NB4 (cell line): ENCODE measurements at regions not wholly inside any gene's neighbourhood (a gene's known extent, or its start where the extent isn't known, plus 50 kb on each side); places are given as distances from the start of the nearest gene placed in this dataset.
A peak's percentile ranks its signal among the peaks of the same experiment; 100 is the strongest.

Experiments
- DNase-seq: peaks from one replicate; pipeline ENCODE4 v3.0.0; 2010; ENCODE audit warnings: low read depth
- H3K4me3 ChIP-seq: one replicate; pipeline ENCODE4 v1.5.1; 2011; ENCODE audit warnings: mild to moderate bottlenecking, low read depth, low read length, moderate library complexity
- MYC ChIP-seq: IDR thresholded peaks from 2 replicates; pipeline ENCODE4 v1.6.1; 2011; ENCODE audit warnings: low read depth, low read length
- POLR2A ChIP-seq: IDR thresholded peaks from 2 replicates; pipeline ENCODE4 v1.6.1; 2011; ENCODE audit warnings: mild to moderate bottlenecking; ENCODE audit not compliant: insufficient read length; ENCODE audit errors: extremely low read depth
- TF ChIP-seq, protein P1 (sequence below): IDR thresholded peaks from 2 replicates; pipeline ENCODE4 v1.6.1; 2011; ENCODE audit warnings: low read depth, low read length
- TF ChIP-seq, protein P2 (sequence below): IDR thresholded peaks from one replicate; pipeline ENCODE4 v1.5.1; 2012; ENCODE audit warnings: low read depth, low read length

DNA sequence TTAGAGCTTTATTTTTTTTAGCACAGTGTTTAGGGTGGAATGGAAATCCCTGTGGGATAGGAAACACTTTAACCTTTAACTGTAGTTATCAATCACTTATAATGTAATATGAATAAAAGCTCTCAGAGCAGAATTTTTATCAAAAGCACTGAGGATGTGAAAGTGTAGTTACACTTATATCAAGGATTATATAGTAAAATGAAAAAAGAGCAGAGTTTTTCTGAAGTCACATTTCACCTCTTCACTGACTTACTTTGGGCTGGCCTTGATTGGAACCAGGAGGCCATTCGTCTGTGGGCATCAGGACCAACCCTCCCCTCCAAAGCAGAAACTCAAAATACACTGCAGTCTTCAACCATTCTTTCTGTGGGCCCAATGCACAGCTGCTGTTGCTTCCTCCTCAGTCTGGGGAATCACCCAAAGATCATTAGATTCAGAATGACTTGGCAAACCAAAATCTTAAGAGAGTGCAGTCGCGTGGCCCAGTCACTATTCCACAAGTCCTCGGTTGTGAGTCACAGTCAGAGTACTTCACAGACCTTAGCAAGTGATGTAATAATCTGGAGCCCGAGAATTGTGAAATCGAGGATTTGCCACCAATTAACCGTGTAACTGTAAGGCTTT, 132.6 kb upstream of the COL8A1 start:
- H3K4me3 ChIP-seq: no peak overlapping the region
- peak; percentile 89 for DNase-seq
- TF ChIP-seq MYC (no peak), POLR2A (no peak)
- TF ChIP-seq, protein P1, sequence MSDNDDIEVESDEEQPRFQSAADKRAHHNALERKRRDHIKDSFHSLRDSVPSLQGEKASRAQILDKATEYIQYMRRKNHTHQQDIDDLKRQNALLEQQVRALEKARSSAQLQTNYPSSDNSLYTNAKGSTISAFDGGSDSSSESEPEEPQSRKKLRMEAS: no peak
- TF ChIP-seq, protein P2, sequence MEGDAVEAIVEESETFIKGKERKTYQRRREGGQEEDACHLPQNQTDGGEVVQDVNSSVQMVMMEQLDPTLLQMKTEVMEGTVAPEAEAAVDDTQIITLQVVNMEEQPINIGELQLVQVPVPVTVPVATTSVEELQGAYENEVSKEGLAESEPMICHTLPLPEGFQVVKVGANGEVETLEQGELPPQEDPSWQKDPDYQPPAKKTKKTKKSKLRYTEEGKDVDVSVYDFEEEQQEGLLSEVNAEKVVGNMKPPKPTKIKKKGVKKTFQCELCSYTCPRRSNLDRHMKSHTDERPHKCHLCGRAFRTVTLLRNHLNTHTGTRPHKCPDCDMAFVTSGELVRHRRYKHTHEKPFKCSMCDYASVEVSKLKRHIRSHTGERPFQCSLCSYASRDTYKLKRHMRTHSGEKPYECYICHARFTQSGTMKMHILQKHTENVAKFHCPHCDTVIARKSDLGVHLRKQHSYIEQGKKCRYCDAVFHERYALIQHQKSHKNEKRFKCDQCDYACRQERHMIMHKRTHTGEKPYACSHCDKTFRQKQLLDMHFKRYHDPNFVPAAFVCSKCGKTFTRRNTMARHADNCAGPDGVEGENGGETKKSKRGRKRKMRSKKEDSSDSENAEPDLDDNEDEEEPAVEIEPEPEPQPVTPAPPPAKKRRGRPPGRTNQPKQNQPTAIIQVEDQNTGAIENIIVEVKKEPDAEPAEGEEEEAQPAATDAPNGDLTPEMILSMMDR: no peak

DNA sequence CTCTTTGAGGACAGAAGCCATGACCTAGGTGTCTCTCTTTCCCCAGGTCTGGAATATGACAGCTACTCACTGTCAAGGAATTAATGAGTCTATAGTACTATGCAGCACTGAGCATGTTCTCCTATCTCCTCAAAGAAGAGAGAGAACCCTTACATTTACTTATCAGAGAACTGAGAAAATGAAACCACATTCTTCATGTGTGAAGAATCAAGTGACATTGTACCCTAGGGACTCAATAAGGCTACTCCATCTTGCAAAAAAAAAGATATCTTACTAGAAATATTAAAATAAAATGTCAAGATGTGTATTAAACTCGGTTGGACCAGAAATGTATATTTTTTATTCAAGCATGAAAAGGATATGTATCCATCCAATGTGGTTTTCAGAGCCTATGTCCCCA, 133.2 kb upstream of the COL8A1 start:
- TF ChIP-seq, protein P1: no peak
- TF ChIP-seq POLR2A: no peak
- TF ChIP-seq, protein P2: no peak
- TF ChIP-seq MYC: no peak
- no peak overlapping the region for H3K4me3 ChIP-seq

DNA sequence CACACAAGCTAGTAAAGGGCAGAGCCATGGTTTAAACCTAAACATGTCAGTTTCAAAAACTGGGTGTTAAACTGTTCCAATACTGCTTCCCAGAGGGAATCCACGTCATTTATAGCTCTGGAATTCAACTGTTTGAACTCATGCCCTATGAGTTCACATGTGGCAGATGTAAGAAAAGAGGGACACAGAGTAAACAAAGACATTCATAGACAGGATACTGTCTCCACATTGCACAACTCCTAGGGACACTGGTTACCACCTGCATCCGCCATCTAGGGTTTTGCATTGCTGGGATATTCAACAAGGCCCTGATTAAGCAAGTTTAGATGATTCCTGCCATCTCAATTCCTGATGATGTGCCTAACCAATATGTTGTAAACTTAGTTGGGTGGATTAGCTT, 134.1 kb upstream of the COL8A1 start:
- H3K4me3 ChIP-seq: no peak overlapping the region
- DNase-seq: no peak
- TF ChIP-seq, protein P1: no peak
- TF ChIP-seq, protein P2: no peak
- TF ChIP-seq POLR2A (no peak), MYC (no peak)

More for the DNA sequence above, 133.2 kb upstream of the COL8A1 start:
- no peak for DNase-seq

DNA sequence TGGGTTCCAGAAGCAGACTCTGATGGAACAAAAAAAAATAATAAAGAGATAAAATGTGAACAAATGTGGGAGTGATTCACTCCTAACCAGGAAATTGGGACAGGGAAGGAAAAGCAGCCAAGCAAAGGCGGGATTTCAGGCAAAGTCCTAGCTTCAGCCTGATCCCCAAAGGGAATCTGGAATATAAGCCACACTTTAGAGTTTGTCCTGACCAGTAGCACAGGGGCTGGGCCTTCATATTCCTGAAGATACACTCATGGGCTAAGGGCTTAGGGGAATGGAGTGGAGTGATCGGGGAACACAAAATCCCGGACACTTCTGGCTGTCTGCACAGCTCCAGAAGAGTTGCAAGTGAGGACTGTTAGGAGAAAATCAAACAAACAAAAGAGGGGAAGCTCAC, 135.0 kb upstream of the COL8A1 start:
- TF ChIP-seq POLR2A: no peak
- TF ChIP-seq, protein P1: no peak
- no peak for DNase-seq
- H3K4me3 ChIP-seq: no peak overlapping the region

DNA sequence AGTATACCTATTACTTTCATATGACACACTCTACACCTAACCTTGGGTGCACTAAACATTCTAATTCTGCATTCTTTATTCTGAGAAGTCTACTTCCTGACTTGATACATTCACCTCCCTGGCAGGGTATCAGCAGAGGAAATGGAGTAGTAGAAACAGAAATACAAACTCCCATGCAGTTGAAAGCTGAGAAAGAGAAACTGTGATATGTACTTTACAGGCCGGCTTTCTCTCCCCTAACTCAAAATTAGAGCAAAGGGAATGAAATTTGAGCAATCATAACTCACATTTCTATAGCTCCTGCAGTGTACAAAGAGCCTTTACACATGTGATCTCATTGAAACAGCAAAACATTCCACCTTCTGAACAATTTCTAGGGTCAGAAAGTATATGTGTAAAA, 135.5 kb upstream of the COL8A1 start:
- no peak overlapping the region for H3K4me3 ChIP-seq
- DNase-seq: no peak
- TF ChIP-seq, protein P1: no peak
- TF ChIP-seq, protein P2: no peak
- TF ChIP-seq POLR2A: no peak
- no peak for TF ChIP-seq MYC

DNA sequence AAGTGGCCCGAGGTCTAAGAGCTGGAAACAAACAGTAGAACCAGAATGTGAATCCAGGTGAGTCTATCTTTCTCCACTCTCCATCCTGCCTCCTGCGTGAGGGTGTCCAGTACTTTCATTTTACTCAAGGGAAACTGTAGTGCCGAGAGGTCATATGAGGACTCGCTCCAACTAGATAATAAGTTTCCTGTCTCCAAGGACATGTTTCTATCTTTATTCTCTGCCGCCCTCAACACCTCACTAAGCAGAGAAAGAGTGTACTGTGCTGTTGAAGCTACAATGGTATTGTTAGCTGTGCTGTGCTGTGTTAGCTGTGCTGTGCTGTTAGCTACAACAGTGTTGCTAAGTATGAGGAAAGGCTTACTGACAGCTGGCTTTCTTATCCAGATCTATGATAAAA, 137.9 kb upstream of the COL8A1 start:
- H3K4me3 ChIP-seq: no peak overlapping the region
- DNase-seq: no peak
- TF ChIP-seq POLR2A (no peak), MYC (no peak)
- TF ChIP-seq, protein P2: no peak
- TF ChIP-seq, protein P1: no peak
